CD14-positive monocyte (primary cell): ENCODE measurements at regions not wholly inside any gene's neighbourhood (a gene's known extent, or its start where the extent isn't known, plus 50 kb on each side); places are given as distances from the start of the nearest gene placed in this dataset.

Source experiments
- DNase-seq, 3 donors: peaks; one replicate each; pipeline ENCODE4 v3.0.0-alpha.2; 2011 to 2022
- H2AFZ ChIP-seq: 2 replicates; pipeline ENCODE4 v1.6.0; 2012; ENCODE audit warnings: mild to moderate bottlenecking, low read depth, low read length, inconsistent platforms; ENCODE audit not compliant: insufficient read depth, poor library complexity, severe bottlenecking
- H3K27ac ChIP-seq, 2 donors: 1 replicate in 1 of 2; 2 replicates in 1 of 2; pipeline ENCODE4 v1.5.1; 2012 to 2013; ENCODE audit warnings: low read length in 2 of 2, control low read depth in 1 of 2, inconsistent platforms in 1 of 2, low read depth in 1 of 2, mild to moderate bottlenecking in 1 of 2
- H3K27me3 ChIP-seq, 2 donors: one replicate each; pipeline versions ENCODE4 v1.6.0 to v1.6.1; 2011 to 2013; ENCODE audit warnings: low read length in 2 of 2; ENCODE audit not compliant: control insufficient read depth in 2 of 2, insufficient read depth in 2 of 2
- H3K36me3 ChIP-seq, 2 donors: replicated peaks in 1 of 2; 1 replicate in 1 of 2; 2 replicates in 1 of 2; pipeline versions ENCODE4 v1.5.1 to v1.6.1; 2012 to 2013; ENCODE audit warnings: low read length in 2 of 2, control low read depth in 1 of 2, inconsistent platforms in 1 of 2, mild to moderate bottlenecking in 1 of 2; ENCODE audit not compliant: insufficient read depth in 2 of 2, control insufficient read depth in 1 of 2
- H3K4me1 ChIP-seq, 2 donors: 1 replicate in 1 of 2; 2 replicates in 1 of 2; pipeline versions ENCODE4 v1.5.1 to v1.6.1; 2012 to 2013; ENCODE audit warnings: low read length in 2 of 2, control low read depth in 1 of 2, inconsistent platforms in 1 of 2, mild to moderate bottlenecking in 1 of 2, moderate library complexity in 1 of 2; ENCODE audit not compliant: insufficient read depth in 2 of 2, control insufficient read depth in 1 of 2
- H3K4me2 ChIP-seq: replicated peaks from 2 replicates; pipeline ENCODE3; 2012; ENCODE audit warnings: low read length, moderate library complexity, mild to moderate bottlenecking; ENCODE audit not compliant: poor library complexity, severe bottlenecking; ENCODE audit errors: extremely low read depth
- H3K4me3 ChIP-seq, 3 experiments: fragments of 200-600 bp in 1 of 3; sonication (generic) in 1 of 3; replicated peaks in 1 of 3; 1 replicate in 2 of 3; 2 replicates in 1 of 3; pipeline ENCODE4 v1.5.1; 2011 to 2013; ENCODE audit warnings: low read length in 3 of 3, mild to moderate bottlenecking in 3 of 3, control low read depth in 2 of 3, low read depth in 2 of 3, inconsistent platforms in 1 of 3, moderate library complexity in 1 of 3
- H3K79me2 ChIP-seq: 2 replicates; pipeline ENCODE4 v1.6.0; 2012; ENCODE audit warnings: mild to moderate bottlenecking, control low read depth, inconsistent platforms, low read length, moderate library complexity; ENCODE audit not compliant: insufficient read depth
- H3K9ac ChIP-seq: 2 replicates; pipeline ENCODE4 v1.6.0; 2017; ENCODE audit warnings: low read length, mild to moderate bottlenecking; ENCODE audit not compliant: insufficient read depth, poor library complexity, severe bottlenecking
- H3K9me3 ChIP-seq, 2 donors: replicated peaks in 1 of 2; 1 replicate in 1 of 2; 2 replicates in 1 of 2; pipeline versions ENCODE4 v1.5.1 to v1.6.1; 2012 to 2013; ENCODE audit warnings: low read length in 2 of 2, control low read depth in 1 of 2; ENCODE audit not compliant: control insufficient read depth in 1 of 2, insufficient read depth in 1 of 2
- H4K20me1 ChIP-seq: 2 replicates; pipeline ENCODE4 v1.6.0; 2012; ENCODE audit warnings: mild to moderate bottlenecking, low read length, control low read depth, moderate library complexity; ENCODE audit not compliant: insufficient read depth
- H3K27ac Mint-ChIP-seq, 7 donors: one replicate each; pipeline ENCODE4 v1.8.0; 2020; ENCODE audit warnings: mild to moderate bottlenecking in 7 of 7, mixed read lengths in 7 of 7, moderate library complexity in 6 of 7, inconsistent platforms in 2 of 7
- H3K27me3 Mint-ChIP-seq, 3 donors: one replicate each; pipeline ENCODE4 v1.8.0; 2021 to 2022; ENCODE audit warnings: low read depth in 3 of 3, mild to moderate bottlenecking in 3 of 3, mixed read lengths in 3 of 3, moderate library complexity in 3 of 3, inconsistent platforms in 1 of 3
- H3K36me3 Mint-ChIP-seq, 2 donors: one replicate each; pipeline ENCODE4 v1.8.0; 2020; ENCODE audit warnings: mixed read lengths in 2 of 2, inconsistent platforms in 1 of 2, mild to moderate bottlenecking in 1 of 2
- H3K4me1 Mint-ChIP-seq: one replicate; pipeline ENCODE4 v1.8.0; 2020; ENCODE audit warnings: mild to moderate bottlenecking, mixed read lengths
- H3K4me3 Mint-ChIP-seq, 2 donors: one replicate each; pipeline ENCODE4 v1.8.0; 2020; ENCODE audit warnings: mild to moderate bottlenecking in 2 of 2, mixed read lengths in 2 of 2, moderate library complexity in 1 of 2
- H3K9me3 Mint-ChIP-seq, 7 donors: one replicate each; pipeline ENCODE4 v1.8.0; 2020 to 2022; ENCODE audit warnings: mixed read lengths in 7 of 7, mild to moderate bottlenecking in 6 of 7, moderate library complexity in 6 of 7, inconsistent platforms in 2 of 7
- WGBS: methylation state at CpG from one replicate; pipeline ENCODE4 v1.1.5; 2013; ENCODE audit warnings: missing lambda C conversion rate; ENCODE audit not compliant: insufficient coverage; 5-methylcytosine and 5-hydroxymethylcytosine counted together
- intact Hi-C, 2 donors: fragments of 100-400 bp; cut with micrococcal nuclease; formaldehyde crosslinking; loops; one replicate each; pipeline versions ENCODE4 v1.15.0 to v1.15.1; 2023
- TF ChIP-seq, protein P1 (sequence below): fragments of 200-600 bp; IDR thresholded peaks from one replicate; pipeline ENCODE4 v1.8.0; 2022; ENCODE audit warnings: antibody characterized with exemption, mild to moderate bottlenecking

DNA sequence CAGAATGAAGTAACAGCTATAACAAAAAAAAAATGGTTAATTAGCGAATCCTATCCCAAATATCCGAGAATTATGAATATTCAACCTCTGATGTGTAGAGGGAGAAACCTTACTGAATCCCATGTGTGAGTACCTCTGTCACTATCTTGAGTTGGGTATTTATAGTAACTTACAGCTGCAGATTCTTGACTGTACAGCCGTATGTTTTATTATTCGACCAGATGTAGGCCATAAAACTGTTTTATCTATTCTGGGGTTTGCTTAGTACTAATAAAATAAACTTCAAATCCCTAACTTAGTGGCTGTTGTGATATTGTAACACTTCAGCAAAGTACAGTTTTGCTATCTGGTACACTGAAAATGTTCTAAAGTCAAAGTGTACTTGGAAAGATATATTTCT lies 120.0 kb downstream of the EFNB2 start:
- H3K9me3 ChIP-seq, result no peaks in the 10 kb centered on the region
- Mint-ChIP-seq H3K4me3 (no peak overlapping the region), H3K36me3 (no peaks in the 10 kb centered on the region), H3K27me3 (peaks cover 6 to 13% (median 12%) of the 10 kb centered on the region in 3 donors), H3K4me1 (no peaks in the 10 kb centered on the region), H3K9me3 (peaks cover 0 to 2% (median 0%) of the 10 kb centered on the region in 7 donors), H3K27ac (no peak overlapping the region)
- H3K27me3 ChIP-seq, result no peaks in the 10 kb centered on the region
- no peaks in the 10 kb centered on the region for H3K79me2 ChIP-seq
- H3K4me3 ChIP-seq, result no peak overlapping the region
- no peak overlapping the region for H3K9ac ChIP-seq
- H4K20me1 ChIP-seq, result no peaks in the 10 kb centered on the region
- no peak overlapping the region for H2AFZ ChIP-seq
- no peak for DNase-seq
- H3K4me1 ChIP-seq, result no peaks in the 10 kb centered on the region
- no peak overlapping the region for H3K27ac ChIP-seq
- no peaks in the 10 kb centered on the region for H3K36me3 ChIP-seq
- intact Hi-C loops, result no loop called here
- H3K4me2 ChIP-seq, result no peak overlapping the region
- TF ChIP-seq, protein P1, sequence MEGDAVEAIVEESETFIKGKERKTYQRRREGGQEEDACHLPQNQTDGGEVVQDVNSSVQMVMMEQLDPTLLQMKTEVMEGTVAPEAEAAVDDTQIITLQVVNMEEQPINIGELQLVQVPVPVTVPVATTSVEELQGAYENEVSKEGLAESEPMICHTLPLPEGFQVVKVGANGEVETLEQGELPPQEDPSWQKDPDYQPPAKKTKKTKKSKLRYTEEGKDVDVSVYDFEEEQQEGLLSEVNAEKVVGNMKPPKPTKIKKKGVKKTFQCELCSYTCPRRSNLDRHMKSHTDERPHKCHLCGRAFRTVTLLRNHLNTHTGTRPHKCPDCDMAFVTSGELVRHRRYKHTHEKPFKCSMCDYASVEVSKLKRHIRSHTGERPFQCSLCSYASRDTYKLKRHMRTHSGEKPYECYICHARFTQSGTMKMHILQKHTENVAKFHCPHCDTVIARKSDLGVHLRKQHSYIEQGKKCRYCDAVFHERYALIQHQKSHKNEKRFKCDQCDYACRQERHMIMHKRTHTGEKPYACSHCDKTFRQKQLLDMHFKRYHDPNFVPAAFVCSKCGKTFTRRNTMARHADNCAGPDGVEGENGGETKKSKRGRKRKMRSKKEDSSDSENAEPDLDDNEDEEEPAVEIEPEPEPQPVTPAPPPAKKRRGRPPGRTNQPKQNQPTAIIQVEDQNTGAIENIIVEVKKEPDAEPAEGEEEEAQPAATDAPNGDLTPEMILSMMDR, result no peak
- WGBS, result no CpG with 5 or more reads among the region's 4 CpGs

DNA sequence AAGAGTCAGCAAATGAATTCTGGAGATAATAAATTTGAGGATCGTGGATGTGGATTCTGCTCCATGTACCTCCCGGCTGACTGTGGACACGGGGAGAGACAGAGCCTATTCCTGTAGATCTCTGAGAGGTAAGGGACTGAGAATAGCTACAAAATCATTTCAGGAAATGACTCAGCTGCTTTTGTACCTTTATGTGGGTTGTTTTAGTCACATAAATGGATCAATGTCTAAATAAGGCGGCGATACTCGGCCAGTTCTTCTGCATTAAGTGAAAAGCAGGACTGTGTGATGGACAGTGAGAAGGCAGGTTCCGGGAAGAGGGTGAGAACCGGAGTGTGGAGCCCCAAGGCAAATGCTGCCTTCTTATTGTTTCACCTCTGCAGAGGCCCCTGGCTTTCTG lies 128.1 kb downstream of the EFNB2 start:
- no peaks in the 10 kb centered on the region for H3K4me1 Mint-ChIP-seq
- Histone ChIP-seq H2AFZ (no peak overlapping the region), H4K20me1 (no peaks in the 10 kb centered on the region), H3K27ac (no peak overlapping the region), H3K4me1 (no peaks in the 10 kb centered on the region), H3K9me3 (no peaks in the 10 kb centered on the region), H3K9ac (no peak overlapping the region), H3K4me3 (no peak overlapping the region), H3K27me3 (no peaks in the 10 kb centered on the region), H3K79me2 (no peaks in the 10 kb centered on the region), H3K36me3 (no peaks in the 10 kb centered on the region), H3K4me2 (no peak overlapping the region)
- no peak overlapping the region for H3K27ac Mint-ChIP-seq
- peaks cover 0 to 7% (median 1%) of the 10 kb centered on the region in 7 donors for H3K9me3 Mint-ChIP-seq
- no peak overlapping the region for H3K4me3 Mint-ChIP-seq
- no peak for DNase-seq
- 46% methylated on average over 7 of the region's 8 CpGs for WGBS
- intact Hi-C loops, result no loop called here
- H3K36me3 Mint-ChIP-seq, result no peaks in the 10 kb centered on the region
- H3K27me3 Mint-ChIP-seq, result peaks cover 0 to 4% (median 0%) of the 10 kb centered on the region in 3 donors
- TF ChIP-seq, protein P1, result no peak
